SH-SY5Y (cell line): ENCODE measurements at regions not wholly inside any gene's neighbourhood (a gene's known extent, or its start where the extent isn't known, plus 50 kb on each side); places are given as distances from the start of the nearest gene placed in this dataset.

Experiments
- GATA2 ChIP-seq: IDR thresholded peaks from 2 replicates; pipeline ENCODE4 v1.6.1; 2011; ENCODE audit warnings: mild to moderate bottlenecking, low read depth, low read length
- GATA3 ChIP-seq: IDR thresholded peaks from 2 replicates; pipeline ENCODE4 v1.6.1; 2011; ENCODE audit warnings: low read depth, mild to moderate bottlenecking, low read length, moderate library complexity

DNA sequence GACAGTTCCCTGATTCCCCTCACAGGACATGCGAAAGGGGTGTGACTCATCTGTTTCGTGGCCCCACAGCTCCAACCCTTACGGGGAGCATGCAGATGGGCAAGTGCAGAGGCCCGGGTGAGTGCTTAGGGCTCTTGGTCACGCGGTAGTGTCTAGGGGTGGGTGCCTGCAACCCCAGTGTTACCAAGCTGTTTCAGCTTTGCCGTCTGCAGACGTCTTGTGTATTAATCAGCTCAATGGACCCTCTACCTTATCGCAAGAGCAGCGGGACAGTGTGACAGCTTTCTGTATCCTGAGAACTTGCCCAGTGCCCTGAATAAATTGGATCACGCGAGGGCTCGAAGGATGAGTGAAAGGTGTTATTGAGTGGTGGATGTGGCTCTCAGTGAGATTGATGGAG, 816.4 kb upstream of the ANO3 start:
- TF ChIP-seq GATA3 (no peak), GATA2 (no peak)
